Uterus (tissue), 3 donors: ENCODE measurements at regions not wholly inside any gene's neighbourhood (a gene's known extent, or its start where the extent isn't known, plus 50 kb on each side); places are given as distances from the start of the nearest gene placed in this dataset.

Source experiments
- DNase-seq, 2 donors: peaks; one replicate each; pipeline ENCODE4 v3.0.0-alpha.2; 2019 to 2020
- H3K27ac ChIP-seq, 2 donors: fragments of 200-600 bp; sonication (generic); 1 replicate in 1 of 2; 2 replicates in 1 of 2; pipeline ENCODE4 v1.5.1; 2016 to 2018
- H3K27me3 ChIP-seq, 2 donors: fragments of 200-600 bp; sonication (generic); one replicate each; pipeline ENCODE4 v1.5.1; 2018 to 2019; ENCODE audit warnings: control low read depth in 1 of 2
- H3K36me3 ChIP-seq, 2 donors: fragments of 200-600 bp; sonication (generic); one replicate each; pipeline ENCODE4 v1.5.1; 2019; ENCODE audit warnings: control low read depth in 1 of 2
- H3K4me1 ChIP-seq, 2 donors: fragments of 200-600 bp; sonication (generic); one replicate each; pipeline ENCODE4 v1.5.1; 2018 to 2019; ENCODE audit warnings: control low read depth in 1 of 2
- H3K4me3 ChIP-seq, 2 donors: fragments of 200-600 bp; sonication (generic); 1 replicate in 1 of 2; 2 replicates in 1 of 2; pipeline ENCODE4 v1.5.1; 2018 to 2019; ENCODE audit warnings: mild to moderate bottlenecking in 1 of 2
- H3K9me3 ChIP-seq, 2 donors: fragments of 200-600 bp; sonication (generic); one replicate each; pipeline ENCODE4 v1.5.1; 2019; ENCODE audit warnings: control low read depth in 1 of 2
- POLR2A ChIP-seq, 2 donors: fragments of 450-650 bp; IDR thresholded peaks; one replicate each; pipeline ENCODE4 v1.6.1; 2016; ENCODE audit warnings: antibody characterized with exemption in 2 of 2, mild to moderate bottlenecking in 1 of 2, moderate library complexity in 1 of 2
- intact Hi-C: fragments of 100-400 bp; cut with DNase I; formaldehyde crosslinking; loops from one replicate; pipeline ENCODE4 v1.15.1; 2023; ENCODE audit warnings: low total_unique reads
- TF ChIP-seq, protein P1 (sequence below), 4 experiments: fragments of 200-600 bp in 2 of 4; fragments of 450-650 bp in 2 of 4; sonication (generic) in 2 of 4; IDR thresholded peaks; one replicate each; pipeline ENCODE4 v1.5.1; 2016 to 2019; ENCODE audit warnings: antibody characterized with exemption in 4 of 4, mild to moderate bottlenecking in 2 of 4, moderate library complexity in 1 of 4
- donor health status: DM: yes; HTN: yes; CAD: no.

DNA sequence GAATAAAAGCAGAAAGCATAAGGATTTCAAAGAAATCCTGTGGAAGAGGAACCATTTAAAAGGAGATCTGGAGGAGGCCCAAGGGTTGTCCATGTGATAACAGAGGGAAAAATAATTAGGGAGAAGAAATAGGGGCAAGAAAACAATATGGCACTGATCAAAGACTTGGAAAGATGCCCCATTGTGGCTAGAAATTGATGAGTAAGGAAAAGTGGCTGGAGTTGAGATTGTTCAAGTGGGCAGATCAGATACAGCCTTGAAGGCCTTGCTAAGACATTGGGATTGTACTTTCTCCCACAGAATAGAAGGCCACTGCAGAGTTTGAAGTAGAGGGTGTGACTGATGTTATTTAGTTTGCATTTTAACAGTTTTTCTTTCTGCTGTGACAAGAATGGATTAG lies 213.3 kb downstream of the CBLN4 start:
- intact Hi-C loops = no loop called here
- no peak overlapping the region for H3K27ac ChIP-seq
- H3K9me3 ChIP-seq = no peaks in the 10 kb centered on the region
- DNase-seq = no peak
- no peaks in the 10 kb centered on the region for H3K4me1 ChIP-seq
- no peaks in the 10 kb centered on the region for H3K27me3 ChIP-seq
- no peaks in the 10 kb centered on the region for H3K36me3 ChIP-seq
- no peak overlapping the region for H3K4me3 ChIP-seq
- TF ChIP-seq POLR2A (IDR thresholded peaks at IDR 0.05) = no peak
- TF ChIP-seq, protein P1, sequence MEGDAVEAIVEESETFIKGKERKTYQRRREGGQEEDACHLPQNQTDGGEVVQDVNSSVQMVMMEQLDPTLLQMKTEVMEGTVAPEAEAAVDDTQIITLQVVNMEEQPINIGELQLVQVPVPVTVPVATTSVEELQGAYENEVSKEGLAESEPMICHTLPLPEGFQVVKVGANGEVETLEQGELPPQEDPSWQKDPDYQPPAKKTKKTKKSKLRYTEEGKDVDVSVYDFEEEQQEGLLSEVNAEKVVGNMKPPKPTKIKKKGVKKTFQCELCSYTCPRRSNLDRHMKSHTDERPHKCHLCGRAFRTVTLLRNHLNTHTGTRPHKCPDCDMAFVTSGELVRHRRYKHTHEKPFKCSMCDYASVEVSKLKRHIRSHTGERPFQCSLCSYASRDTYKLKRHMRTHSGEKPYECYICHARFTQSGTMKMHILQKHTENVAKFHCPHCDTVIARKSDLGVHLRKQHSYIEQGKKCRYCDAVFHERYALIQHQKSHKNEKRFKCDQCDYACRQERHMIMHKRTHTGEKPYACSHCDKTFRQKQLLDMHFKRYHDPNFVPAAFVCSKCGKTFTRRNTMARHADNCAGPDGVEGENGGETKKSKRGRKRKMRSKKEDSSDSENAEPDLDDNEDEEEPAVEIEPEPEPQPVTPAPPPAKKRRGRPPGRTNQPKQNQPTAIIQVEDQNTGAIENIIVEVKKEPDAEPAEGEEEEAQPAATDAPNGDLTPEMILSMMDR (IDR thresholded peaks at IDR 0.05) = no peak

DNA sequence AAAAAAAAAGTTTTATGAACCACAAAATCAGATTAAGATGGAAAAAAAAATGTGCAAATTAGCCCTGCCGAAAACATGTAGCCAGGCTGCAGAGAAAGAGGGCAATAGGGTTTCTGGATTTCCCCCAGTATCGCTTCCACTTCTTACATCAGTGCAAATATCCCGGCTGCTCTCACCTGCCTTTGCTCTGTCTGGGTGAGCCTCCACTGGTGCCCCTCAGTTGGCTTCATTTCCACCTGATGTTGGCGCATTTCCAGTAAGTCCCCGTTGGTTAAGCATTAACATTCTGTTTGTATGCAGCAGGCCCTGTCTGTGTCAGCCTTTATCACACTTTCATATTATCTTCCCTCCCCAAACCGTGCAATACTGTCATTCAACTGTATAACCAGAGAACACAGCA lies 215.1 kb downstream of the CBLN4 start:
- Histone ChIP-seq H3K4me1 (no peaks in the 10 kb centered on the region), H3K36me3 (no peaks in the 10 kb centered on the region), H3K27ac (no peak overlapping the region), H3K9me3 (no peaks in the 10 kb centered on the region), H3K27me3 (no peaks in the 10 kb centered on the region), H3K4me3 (no peak overlapping the region)
- intact Hi-C loops = no loop called here
- DNase-seq = no peak
- TF ChIP-seq, protein P1 (IDR thresholded peaks at IDR 0.05) = no peak
- no peak for TF ChIP-seq POLR2A (IDR thresholded peaks at IDR 0.05)

DNA sequence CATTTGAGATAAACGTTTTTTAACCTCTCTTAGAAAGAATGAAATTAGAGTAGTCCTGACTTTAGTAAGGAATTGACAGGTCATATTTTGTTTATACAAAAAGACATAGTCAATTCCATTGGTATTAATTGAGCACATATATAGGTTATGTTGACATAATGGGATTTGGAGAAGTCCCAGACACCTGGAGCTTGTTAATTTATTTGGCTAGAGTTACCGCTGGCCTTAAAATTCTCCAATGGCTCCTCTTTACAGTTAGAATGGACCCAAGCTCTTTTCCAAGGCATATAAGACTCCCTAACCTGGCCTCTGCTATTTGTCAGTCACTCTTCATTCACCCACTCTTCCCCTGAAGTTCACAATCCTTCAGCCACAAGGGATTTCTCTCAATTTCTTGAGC lies 221.3 kb downstream of the CBLN4 start:
- no peaks in the 10 kb centered on the region for H3K9me3 ChIP-seq
- H3K27ac ChIP-seq = no peak overlapping the region
- no peak for TF ChIP-seq POLR2A (IDR thresholded peaks at IDR 0.05)
- TF ChIP-seq, protein P1 (IDR thresholded peaks at IDR 0.05) = no peak
- intact Hi-C loops = no loop called here
- no peaks in the 10 kb centered on the region for H3K27me3 ChIP-seq
- H3K4me3 ChIP-seq = no peak overlapping the region
- no peak for DNase-seq
- no peaks in the 10 kb centered on the region for H3K4me1 ChIP-seq
- no peaks in the 10 kb centered on the region for H3K36me3 ChIP-seq

DNA sequence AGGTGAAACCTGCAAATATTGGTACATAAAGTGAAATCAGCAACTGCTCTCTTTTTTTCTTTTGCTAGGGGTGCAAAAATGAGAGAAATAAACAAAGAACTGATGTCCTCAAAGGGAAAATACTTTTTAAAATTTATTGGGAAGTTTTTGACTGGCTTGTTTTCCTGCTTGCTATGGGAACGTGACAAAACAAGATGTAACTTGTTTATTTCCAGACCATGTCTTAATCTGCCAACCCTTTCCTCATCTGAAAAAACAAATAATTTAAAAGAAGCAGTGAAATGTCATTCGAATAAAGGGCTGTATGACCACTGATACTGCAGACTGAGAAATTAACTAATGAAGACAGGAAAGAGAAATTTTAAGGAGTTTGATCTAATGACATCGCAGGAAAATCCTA lies 221.9 kb downstream of the CBLN4 start:
- no peaks in the 10 kb centered on the region for H3K9me3 ChIP-seq
- no peaks in the 10 kb centered on the region for H3K27me3 ChIP-seq
- no peak overlapping the region for H3K27ac ChIP-seq
- no peak overlapping the region for H3K4me3 ChIP-seq
- H3K4me1 ChIP-seq = no peaks in the 10 kb centered on the region
- TF ChIP-seq, protein P1 (IDR thresholded peaks at IDR 0.05) = no peak
- no peak for TF ChIP-seq POLR2A (IDR thresholded peaks at IDR 0.05)
- intact Hi-C loops = no loop called here
- DNase-seq = no peak
- H3K36me3 ChIP-seq = no peaks in the 10 kb centered on the region

DNA sequence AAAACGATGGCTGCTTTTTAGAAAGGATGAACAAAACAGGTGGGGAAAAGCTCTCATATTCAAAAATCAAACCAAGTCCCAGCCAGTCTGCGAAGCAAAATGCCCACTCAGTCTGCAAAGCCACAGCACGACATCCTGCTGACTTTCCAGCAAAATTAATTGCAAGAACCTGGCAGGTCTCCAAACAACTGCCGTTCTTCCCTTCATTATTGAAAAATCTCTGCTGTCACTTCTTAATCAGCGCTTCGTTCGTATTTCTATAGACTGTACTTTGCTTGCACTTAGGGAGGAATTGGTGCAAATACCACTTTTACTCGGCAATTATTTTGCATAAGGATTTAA lies 222.4 kb downstream of the CBLN4 start:
- intact Hi-C loops = no loop called here
- H3K4me3 ChIP-seq = no peak overlapping the region
- TF ChIP-seq POLR2A (IDR thresholded peaks at IDR 0.05) = no peak
- TF ChIP-seq, protein P1 (IDR thresholded peaks at IDR 0.05) = no peak

More for the DNA sequence above, 222.4 kb downstream of the CBLN4 start:
- Histone ChIP-seq H3K4me1 (no peaks in the 10 kb centered on the region), H3K9me3 (no peaks in the 10 kb centered on the region), H3K27me3 (no peaks in the 10 kb centered on the region), H3K27ac (no peak overlapping the region), H3K36me3 (no peaks in the 10 kb centered on the region)
- no peak for DNase-seq
